ENCODE measurements at regions not wholly inside any gene's neighbourhood (a gene's known extent, or its start where the extent isn't known, plus 50 kb on each side); places are given as distances from the start of the nearest gene placed in this dataset.

DNA sequence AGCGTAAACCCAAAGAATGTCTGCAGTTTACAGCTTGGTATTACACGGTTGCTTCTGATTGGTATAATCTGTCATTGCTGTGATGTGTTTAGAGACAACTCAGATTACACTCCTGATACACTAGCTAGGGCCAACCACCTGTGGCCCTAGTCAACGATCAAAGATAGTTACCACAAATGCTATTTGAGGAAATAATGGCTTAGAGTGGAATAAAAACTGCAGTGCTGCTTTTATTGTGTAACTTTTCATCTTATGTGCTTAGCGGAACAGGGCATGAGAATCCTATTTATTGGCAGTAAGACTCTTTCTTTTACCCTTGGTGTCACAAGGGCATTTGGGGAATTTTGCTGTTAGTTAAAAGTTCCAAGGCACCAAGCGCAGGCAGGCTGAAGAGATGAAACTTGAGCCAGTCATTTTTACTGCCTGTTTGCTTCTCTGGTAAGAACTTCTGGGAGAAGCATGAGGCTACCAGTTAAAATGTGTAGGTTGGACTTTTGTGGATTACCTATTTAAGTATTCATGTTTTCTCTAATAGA is 363.3 kb downstream of the KCNRG start (continued):
- TF ChIP-seq, protein P1, sequence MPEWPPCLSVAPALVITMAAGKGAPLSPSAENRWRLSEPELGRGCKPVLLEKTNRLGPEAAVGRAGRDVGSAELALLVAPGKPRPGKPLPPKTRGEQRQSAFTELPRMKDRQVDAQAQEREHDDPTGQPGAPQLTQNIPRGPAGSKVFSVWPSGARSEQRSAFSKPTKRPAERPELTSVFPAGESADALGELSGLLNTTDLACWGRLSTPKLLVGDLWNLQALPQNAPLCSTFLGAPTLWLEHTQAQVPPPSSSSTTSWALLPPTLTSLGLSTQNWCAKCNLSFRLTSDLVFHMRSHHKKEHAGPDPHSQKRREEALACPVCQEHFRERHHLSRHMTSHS (tag by site-specific recombination; IDR thresholded peaks at IDR 0.05): no peak
- TF ChIP-seq, protein P2, sequence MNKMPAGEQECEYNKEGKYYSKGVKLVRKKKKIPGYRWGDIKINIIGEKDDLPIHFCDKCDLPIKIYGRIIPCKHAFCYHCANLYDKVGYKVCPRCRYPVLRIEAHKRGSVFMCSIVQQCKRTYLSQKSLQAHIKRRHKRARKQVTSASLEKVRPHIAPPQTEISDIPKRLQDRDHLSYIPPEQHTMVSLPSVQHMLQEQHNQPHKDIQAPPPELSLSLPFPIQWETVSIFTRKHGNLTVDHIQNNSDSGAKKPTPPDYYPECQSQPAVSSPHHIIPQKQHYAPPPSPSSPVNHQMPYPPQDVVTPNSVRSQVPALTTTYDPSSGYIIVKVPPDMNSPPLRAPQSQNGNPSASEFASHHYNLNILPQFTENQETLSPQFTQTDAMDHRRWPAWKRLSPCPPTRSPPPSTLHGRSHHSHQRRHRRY (tag by site-specific recombination; IDR thresholded peaks at IDR 0.05): no peak
- TF ChIP-seq ZNF2 (tag by site-specific recombination; IDR thresholded peaks at IDR 0.05) (peak; percentile 59; the same call in 1 of the 2 replicates), ZNF138 (tag by site-specific recombination; IDR thresholded peaks at IDR 0.05; ENCODE audit: borderline replicate concordance) (no peak), ZNF555 (tag by site-specific recombination; conservative IDR thresholded peaks at IDR 0.05) (no peak), YY2 (tag by site-specific recombination; IDR thresholded peaks at IDR 0.05) (no peak), ZNF544 (tag by site-specific recombination; IDR thresholded peaks at IDR 0.05) (no peak), ZSCAN30 (tag by site-specific recombination; IDR thresholded peaks at IDR 0.05) (peak; percentile 45; the same call in 1 of the 2 replicates), ZNF24 (tag by site-specific recombination; IDR thresholded peaks at IDR 0.05) (peak; percentile 69; the same call in 1 of the 2 replicates), ZNF155 (tag by site-specific recombination; IDR thresholded peaks at IDR 0.05) (no peak), GLI4 (tag by site-specific recombination; IDR thresholded peaks at IDR 0.05) (no peak), IKZF3 (tag by site-specific recombination; IDR thresholded peaks at IDR 0.05) (peak; percentile 30), ZNF843 (tag by site-specific recombination; IDR thresholded peaks at IDR 0.05) (peak; percentile 88), ZNF529 (tag by site-specific recombination; IDR thresholded peaks at IDR 0.05; ENCODE audit: insufficient replicate concordance) (no peak), ZNF239 (tag by site-specific recombination; IDR thresholded peaks at IDR 0.05) (no peak), MZF1 (tag by site-specific recombination; IDR thresholded peaks at IDR 0.05; ENCODE audit: borderline replicate concordance) (peak; percentile 73; the same call in 1 of the 2 replicates), ZNF202 (tag by site-specific recombination; IDR thresholded peaks at IDR 0.05; ENCODE audit: borderline replicate concordance) (no peak), ZNF837 (tag by site-specific recombination; IDR thresholded peaks at IDR 0.05) (no peak), YY1 (tag by site-specific recombination; IDR thresholded peaks at IDR 0.05) (no peak), FEZF1 (tag by site-specific recombination; IDR thresholded peaks at IDR 0.05) (peak; percentile 90), ZNF629 (tag by site-specific recombination; IDR thresholded peaks at IDR 0.05) (peak; percentile 16; the same call in 1 of the 2 replicates), ZNF16 (tag by site-specific recombination; IDR thresholded peaks at IDR 0.05; ENCODE audit: low read depth) (no peak), ZNF221 (tag by site-specific recombination; IDR thresholded peaks at IDR 0.05; ENCODE audit: borderline replicate concordance) (no peak), ZFP69B (tag by site-specific recombination; IDR thresholded peaks at IDR 0.05) (no peak), SCRT1 (tag by site-specific recombination; IDR thresholded peaks at IDR 0.05; ENCODE audit: borderline replicate concordance) (peak; percentile 95), KLF1 (tag by site-specific recombination; IDR thresholded peaks at IDR 0.05) (no peak), ZNF121 (tag by site-specific recombination; IDR thresholded peaks at IDR 0.05) (no peak), ZFP41 (tag by site-specific recombination; IDR thresholded peaks at IDR 0.05; ENCODE audit: borderline replicate concordance) (no peak), ZNF510 (tag by site-specific recombination; IDR thresholded peaks at IDR 0.05; ENCODE audit: insufficient replicate concordance) (no peak), ZXDB (tag by site-specific recombination; IDR thresholded peaks at IDR 0.05) (0 out of 2 replicates have a peak, but pooled peaks have one; percentile 18), SETDB1 (IDR thresholded peaks at IDR 0.05; ENCODE audit: insufficient read length, low read length) (no peak)
- TF ChIP-seq, protein P3, sequence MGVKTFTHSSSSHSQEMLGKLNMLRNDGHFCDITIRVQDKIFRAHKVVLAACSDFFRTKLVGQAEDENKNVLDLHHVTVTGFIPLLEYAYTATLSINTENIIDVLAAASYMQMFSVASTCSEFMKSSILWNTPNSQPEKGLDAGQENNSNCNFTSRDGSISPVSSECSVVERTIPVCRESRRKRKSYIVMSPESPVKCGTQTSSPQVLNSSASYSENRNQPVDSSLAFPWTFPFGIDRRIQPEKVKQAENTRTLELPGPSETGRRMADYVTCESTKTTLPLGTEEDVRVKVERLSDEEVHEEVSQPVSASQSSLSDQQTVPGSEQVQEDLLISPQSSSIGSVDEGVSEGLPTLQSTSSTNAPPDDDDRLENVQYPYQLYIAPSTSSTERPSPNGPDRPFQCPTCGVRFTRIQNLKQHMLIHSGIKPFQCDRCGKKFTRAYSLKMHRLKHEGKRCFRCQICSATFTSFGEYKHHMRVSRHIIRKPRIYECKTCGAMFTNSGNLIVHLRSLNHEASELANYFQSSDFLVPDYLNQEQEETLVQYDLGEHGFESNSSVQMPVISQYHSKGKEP (tag by site-specific recombination; IDR thresholded peaks at IDR 0.05): peak; percentile 68
- TF ChIP-seq, protein P4, sequence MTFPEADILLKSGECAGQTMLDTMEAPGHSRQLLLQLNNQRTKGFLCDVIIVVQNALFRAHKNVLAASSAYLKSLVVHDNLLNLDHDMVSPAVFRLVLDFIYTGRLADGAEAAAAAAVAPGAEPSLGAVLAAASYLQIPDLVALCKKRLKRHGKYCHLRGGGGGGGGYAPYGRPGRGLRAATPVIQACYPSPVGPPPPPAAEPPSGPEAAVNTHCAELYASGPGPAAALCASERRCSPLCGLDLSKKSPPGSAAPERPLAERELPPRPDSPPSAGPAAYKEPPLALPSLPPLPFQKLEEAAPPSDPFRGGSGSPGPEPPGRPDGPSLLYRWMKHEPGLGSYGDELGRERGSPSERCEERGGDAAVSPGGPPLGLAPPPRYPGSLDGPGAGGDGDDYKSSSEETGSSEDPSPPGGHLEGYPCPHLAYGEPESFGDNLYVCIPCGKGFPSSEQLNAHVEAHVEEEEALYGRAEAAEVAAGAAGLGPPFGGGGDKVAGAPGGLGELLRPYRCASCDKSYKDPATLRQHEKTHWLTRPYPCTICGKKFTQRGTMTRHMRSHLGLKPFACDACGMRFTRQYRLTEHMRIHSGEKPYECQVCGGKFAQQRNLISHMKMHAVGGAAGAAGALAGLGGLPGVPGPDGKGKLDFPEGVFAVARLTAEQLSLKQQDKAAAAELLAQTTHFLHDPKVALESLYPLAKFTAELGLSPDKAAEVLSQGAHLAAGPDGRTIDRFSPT (tag by site-specific recombination; IDR thresholded peaks at IDR 0.05): no peak

Data from HEK293 (cell line).